Posterior vena cava (tissue), 2 donors: ENCODE measurements at regions not wholly inside any gene's neighbourhood (a gene's known extent, or its start where the extent isn't known, plus 50 kb on each side); places are given as distances from the start of the nearest gene placed in this dataset.
"Not testable (repeated sequence)": the region's sequence is repeated elsewhere in the genome, so short reads cannot be mapped to it uniquely, and the experiment has no call there.

Experiments
- DNase-seq: peaks from one replicate; pipeline ENCODE4 v3.0.0-alpha.2; 2020; ENCODE audit warnings: low spot score
- intact Hi-C, 2 donors: fragments of 100-400 bp; cut with DNase I; formaldehyde crosslinking; loops; one replicate each; pipeline versions ENCODE4 v1.14.1 to v1.14.2; 2022 to 2023
- donor health status: DM: yes; HTN: yes; CAD: no.
- donor health status: DM: yes; HTN: yes; CAD: no.

DNA sequence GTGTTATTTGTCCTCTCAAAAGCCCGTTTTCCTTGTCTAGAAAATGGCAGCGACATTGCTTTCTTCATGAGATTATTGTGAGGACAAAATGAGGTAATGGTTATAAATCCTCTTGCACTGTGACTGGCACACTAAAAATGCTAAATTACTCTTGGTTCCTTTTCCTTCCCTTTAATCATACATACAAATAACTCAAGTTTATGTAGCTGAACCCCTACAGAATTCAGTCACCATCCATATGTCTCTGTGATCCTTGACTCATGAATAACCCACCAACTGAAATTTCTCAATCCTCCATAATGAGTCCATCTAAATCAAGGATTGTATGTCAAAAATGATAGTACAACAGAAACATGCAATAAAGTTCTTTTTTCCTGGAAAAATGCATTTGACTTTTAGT lies 71.3 kb upstream of the VWC2 start:
- intact Hi-C loops: no loop called here

GRCh38 chr7:49703337-49703736 lies 70.1 kb upstream of the VWC2 start:
- intact Hi-C loops: no loop called here
- DNase-seq: no peak

More for the DNA sequence above, 71.3 kb upstream of the VWC2 start:
- DNase-seq: no peak

DNA sequence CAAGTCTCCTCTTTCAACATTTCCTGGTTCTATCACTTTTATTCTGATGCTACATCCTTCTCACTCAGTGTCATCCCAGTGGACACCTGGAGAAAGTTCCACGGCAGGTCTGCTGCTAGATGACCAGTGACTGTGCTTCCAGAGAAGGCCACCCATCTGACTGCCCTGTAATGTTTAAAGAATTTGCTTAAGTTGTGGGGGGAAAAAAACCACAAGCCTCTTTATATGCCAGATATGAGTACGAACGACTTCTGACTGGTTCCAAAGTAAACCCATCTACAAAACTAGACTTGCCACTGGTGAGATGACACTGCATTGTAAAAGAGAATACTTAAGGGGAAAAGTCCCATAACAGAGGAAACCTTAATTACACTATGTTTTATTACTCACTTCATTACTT lies 69.6 kb upstream of the VWC2 start:
- DNase-seq: no peak
- intact Hi-C loops: no loop called here

- DNase-seq: no peak
- intact Hi-C loops: no loop called here
Observed at GRCh38 chr7:49706106-49706505, 67.3 kb upstream of the VWC2 start.

DNA sequence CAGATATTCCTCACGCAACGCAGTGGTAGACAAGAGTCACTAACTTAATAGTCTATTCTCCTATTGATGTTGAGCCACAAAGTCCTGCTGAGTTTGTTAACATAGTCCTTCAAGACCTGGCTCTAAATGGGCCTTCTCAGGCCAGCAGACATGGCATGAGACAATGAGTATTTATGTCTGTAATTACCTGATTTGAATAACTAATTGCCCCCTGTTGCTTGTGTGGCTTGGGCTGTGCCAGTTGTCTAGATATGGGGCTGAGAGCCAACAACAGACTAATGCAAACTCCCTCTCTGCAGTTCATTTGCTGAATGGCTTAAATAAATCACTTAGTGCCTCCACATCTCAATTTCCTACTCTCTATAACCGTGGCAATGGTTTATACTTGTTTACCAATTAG lies 65.5 kb upstream of the VWC2 start:
- DNase-seq: no peak
- intact Hi-C loops: no loop called here

- intact Hi-C loops: no loop called here
- no peak for DNase-seq
Observed at GRCh38 chr7:49708590-49708989, 64.8 kb upstream of the VWC2 start.

DNA sequence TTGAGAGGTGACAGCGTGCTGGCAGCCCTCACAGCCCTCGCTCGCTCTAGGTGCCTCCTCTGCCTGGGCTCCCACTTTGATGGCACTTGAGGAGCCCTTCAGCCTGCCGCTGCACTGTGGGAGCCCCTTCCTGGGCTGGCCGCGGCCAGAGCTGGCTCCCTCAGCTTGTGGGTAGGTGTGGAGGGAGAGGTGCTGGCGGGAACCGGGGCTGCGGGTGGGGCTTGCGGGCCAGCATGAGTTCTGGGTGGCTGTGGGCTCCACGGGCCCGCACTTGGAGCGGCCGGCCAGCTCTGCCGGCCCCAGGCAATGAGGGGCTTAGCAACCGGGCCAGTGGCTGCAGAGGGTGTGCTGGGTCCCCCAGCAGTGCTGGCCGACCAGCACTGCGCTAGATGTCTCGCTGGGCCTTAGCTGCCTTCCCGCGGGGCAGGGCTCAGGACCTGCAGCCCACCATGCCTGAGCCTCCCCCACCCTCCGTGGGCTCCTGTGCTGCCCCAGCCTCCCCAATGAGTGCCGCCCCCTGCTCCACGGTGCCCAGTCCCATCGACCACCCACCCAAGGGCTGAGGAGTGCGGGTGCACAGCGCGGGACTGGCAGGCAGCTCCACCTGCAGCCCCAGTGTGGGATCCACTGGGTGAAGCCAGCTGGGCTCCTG lies 62.2 kb upstream of the VWC2 start:
- DNase-seq, intact Hi-C loops: not testable (repeated sequence)

DNA sequence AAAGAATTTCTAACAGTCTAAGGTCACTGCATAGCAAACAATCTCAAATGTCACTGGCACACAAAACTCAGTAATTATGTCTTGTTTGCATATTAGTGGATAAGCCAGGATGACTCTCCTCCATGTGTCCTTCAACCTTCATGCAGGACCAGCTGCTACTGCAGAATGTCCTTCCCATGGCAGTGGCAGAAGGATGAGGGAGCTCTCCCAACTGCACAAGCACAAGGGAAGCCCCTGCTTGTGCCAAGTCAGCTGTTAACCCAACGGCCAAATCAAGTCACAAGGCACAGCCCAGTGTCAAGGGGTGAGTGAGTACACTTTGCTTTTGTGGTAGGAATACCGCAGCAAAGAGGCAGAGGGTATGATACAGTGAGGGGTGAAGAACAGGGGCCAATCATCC lies 59.3 kb upstream of the VWC2 start:
- intact Hi-C loops: no loop called here
- DNase-seq: no peak

GRCh38 chr7:49715486-49715885 lies 58.0 kb upstream of the VWC2 start:
- intact Hi-C loops: no loop called here
- no peak for DNase-seq

DNA sequence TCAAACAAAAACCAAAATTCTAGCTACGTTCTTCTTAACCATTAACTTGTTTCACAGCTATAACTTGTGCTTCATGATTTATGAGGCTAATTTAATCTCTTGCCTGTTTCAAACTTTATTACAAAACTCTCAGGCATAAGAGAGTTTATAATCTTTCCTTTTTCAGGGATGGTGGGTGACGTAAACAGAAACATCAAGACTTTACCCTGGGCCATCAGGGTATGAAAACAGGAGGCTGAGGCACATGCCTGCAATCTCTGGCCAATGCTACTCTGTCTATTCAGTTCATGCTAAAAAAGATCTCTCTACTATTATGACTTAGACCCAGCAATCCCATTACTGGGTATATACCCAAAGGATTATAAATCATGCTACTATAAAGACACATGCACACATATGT lies 55.9 kb upstream of the VWC2 start:
- intact Hi-C loops: no loop called here
- DNase-seq: no peak

DNA sequence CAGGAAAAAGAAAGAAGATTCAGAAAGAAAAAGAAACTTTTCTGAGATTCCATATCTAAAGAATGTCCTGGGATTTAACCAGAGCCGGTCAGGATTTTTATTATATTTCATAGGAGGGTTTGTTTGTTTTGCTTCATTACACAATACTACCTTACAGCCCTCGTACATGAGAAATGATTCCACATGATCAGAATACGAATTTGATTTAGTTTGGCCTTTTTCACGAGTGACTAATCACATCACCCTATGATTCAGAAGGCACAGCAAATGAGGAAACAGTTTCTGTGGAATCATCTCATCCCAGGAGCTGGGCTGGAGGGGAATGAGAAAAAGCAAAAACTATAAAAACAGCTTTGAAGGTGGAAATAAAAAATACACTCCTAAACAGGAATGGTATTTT lies 54.7 kb upstream of the VWC2 start:
- intact Hi-C loops: no loop called here
- DNase-seq: no peak

DNA sequence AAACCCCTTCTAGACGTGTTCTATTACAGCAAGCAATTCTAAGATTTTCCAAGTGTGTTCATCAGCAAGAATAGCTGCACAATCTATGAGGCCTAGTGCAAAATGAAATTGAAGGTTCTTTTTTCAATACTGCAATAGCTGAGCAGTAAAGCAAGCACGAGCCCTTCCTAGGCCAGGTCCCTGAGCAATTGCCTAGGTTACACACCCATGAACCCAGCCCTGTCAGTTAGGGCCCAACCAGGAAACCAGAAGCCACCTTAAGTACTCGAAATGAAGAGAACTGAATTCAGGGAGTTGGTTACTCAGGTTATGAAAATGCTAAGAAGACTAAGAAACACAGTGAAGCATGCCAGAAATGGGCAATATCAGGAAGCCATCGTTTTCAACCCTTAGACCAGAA lies 52.0 kb upstream of the VWC2 start:
- no peak for DNase-seq
- intact Hi-C loops: no loop called here
